Activated effector memory CD4-positive, alpha-beta T cell treated with anti-CD3 and anti-CD28 coated beads, Interleukin-2, amount 50 U/mL, for 16 hours (primary cell): ENCODE measurements at regions not wholly inside any gene's neighbourhood (a gene's known extent, or its start where the extent isn't known, plus 50 kb on each side); places are given as distances from the start of the nearest gene placed in this dataset.

Source experiments
- DNase-seq: peaks from one replicate; pipeline ENCODE4 v3.0.0-alpha.2; 2020

GRCh38 chr10:132467464-132468149 lies 70.0 kb upstream of the INPP5A start:
- no peak for DNase-seq

GRCh38 chr10:132468216-132468615 lies 69.4 kb upstream of the INPP5A start:
- DNase-seq: no peak

GRCh38 chr10:132468651-132469050 lies 68.9 kb upstream of the INPP5A start:
- DNase-seq: no peak

- no peak for DNase-seq
These were observed 68.2 kb upstream of the INPP5A start for GRCh38 chr10:132469197-132469884.

GRCh38 chr10:132470410-132471124 lies 67.0 kb upstream of the INPP5A start:
- peak; percentile 62 for DNase-seq

GRCh38 chr10:132471125-132471451 lies 66.5 kb upstream of the INPP5A start:
- no peak for DNase-seq

- no peak for DNase-seq
These were observed 66.1 kb upstream of the INPP5A start for GRCh38 chr10:132471484-132471883.

GRCh38 chr10:132475086-132475485 lies 62.5 kb upstream of the INPP5A start:
- no peak for DNase-seq

- no peak for DNase-seq
These were observed 61.2 kb upstream of the INPP5A start for GRCh38 chr10:132476146-132477065.

- no peak for DNase-seq
These were observed 60.6 kb upstream of the INPP5A start for GRCh38 chr10:132477066-132477397.

- no peak for DNase-seq
These were observed 59.9 kb upstream of the INPP5A start for GRCh38 chr10:132477398-132478340.

- peak; percentile 53 for DNase-seq
These were observed 59.1 kb upstream of the INPP5A start for GRCh38 chr10:132478341-132479023.

GRCh38 chr10:132479024-132479602 lies 58.5 kb upstream of the INPP5A start:
- peak; percentile 41 for DNase-seq

GRCh38 chr10:132479603-132480221 lies 57.9 kb upstream of the INPP5A start:
- DNase-seq: no peak

- DNase-seq: peak; percentile 51
These were observed 57.2 kb upstream of the INPP5A start for GRCh38 chr10:132480356-132480755.

GRCh38 chr10:132481690-132482089 lies 55.9 kb upstream of the INPP5A start:
- no peak for DNase-seq

GRCh38 chr10:132482090-132482800 lies 55.3 kb upstream of the INPP5A start:
- DNase-seq: no peak

- DNase-seq: no peak
These were observed 54.2 kb upstream of the INPP5A start for GRCh38 chr10:132483394-132483793.

- DNase-seq: peak; percentile 47
These were observed 52.7 kb upstream of the INPP5A start for GRCh38 chr10:132484922-132485321.

- DNase-seq: no peak
These were observed 52.2 kb upstream of the INPP5A start for GRCh38 chr10:132485391-132485790.
